CD4-positive, alpha-beta memory T cell (primary cell): ENCODE measurements at regions not wholly inside any gene's neighbourhood (a gene's known extent, or its start where the extent isn't known, plus 50 kb on each side); places are given as distances from the start of the nearest gene placed in this dataset.

Source experiments
- CTCF ChIA-PET: fragments of 350-600 bp; sonication (Branson Sonifier 250); formaldehyde crosslinking; loops from one replicate; lab custom pipeline; 2021; ENCODE audit warnings: inconsistent platforms; ENCODE audit not compliant: partially characterized antibody; lab: Charles Lee
- POLR2A ChIA-PET: fragments of 350-600 bp; sonication (Branson Sonifier 250); formaldehyde crosslinking; loops from one replicate; lab custom pipeline; 2021; ENCODE audit not compliant: partially characterized antibody; lab: Charles Lee
- DNase-seq, 5 donors: peaks; one replicate each; pipeline versions ENCODE4 v3.0.0 to v3.0.0-alpha.2; 2020 to 2022; ENCODE audit warnings: mixed read lengths in 1 of 5
- H3K27ac ChIP-seq: one replicate; pipeline ENCODE4 v1.7.0; 2013; ENCODE audit warnings: low read depth, low read length
- H3K27me3 ChIP-seq: 2 replicates; pipeline ENCODE4 v1.7.0; 2013; ENCODE audit warnings: mild to moderate bottlenecking, low read length, moderate library complexity; ENCODE audit not compliant: insufficient read depth
- H3K36me3 ChIP-seq: 2 replicates; pipeline ENCODE4 v1.7.0; 2013; ENCODE audit warnings: mild to moderate bottlenecking, low read length, moderate library complexity; ENCODE audit not compliant: insufficient read depth
- H3K4me1 ChIP-seq: 2 replicates; pipeline ENCODE4 v1.7.0; 2013; ENCODE audit warnings: mild to moderate bottlenecking, low read length, moderate library complexity; ENCODE audit not compliant: insufficient read depth
- H3K4me3 ChIP-seq, 2 donors: one replicate each; pipeline ENCODE4 v1.7.0; 2013; ENCODE audit warnings: low read length in 2 of 2, mild to moderate bottlenecking in 1 of 2
- H3K9me3 ChIP-seq, 2 donors: one replicate each; pipeline ENCODE4 v1.7.0; 2013; ENCODE audit warnings: low read length in 2 of 2, control low read depth in 1 of 2; ENCODE audit not compliant: control insufficient read depth in 1 of 2
- H3K27ac Mint-ChIP-seq, 7 donors: one replicate each; pipeline ENCODE4 v1.8.0; 2020 to 2021; ENCODE audit warnings: mixed read lengths in 7 of 7, mild to moderate bottlenecking in 6 of 7, inconsistent platforms in 3 of 7, moderate library complexity in 3 of 7
- H3K27me3 Mint-ChIP-seq, 2 donors: one replicate each; pipeline ENCODE4 v1.8.0; 2020 to 2021; ENCODE audit warnings: mixed read lengths in 2 of 2
- H3K36me3 Mint-ChIP-seq, 2 donors: one replicate each; pipeline ENCODE4 v1.8.0; 2020 to 2021; ENCODE audit warnings: mixed read lengths in 2 of 2, inconsistent platforms in 1 of 2, mild to moderate bottlenecking in 1 of 2
- H3K4me1 Mint-ChIP-seq, 4 donors: one replicate each; pipeline ENCODE4 v1.8.0; 2020 to 2021; ENCODE audit warnings: mixed read lengths in 4 of 4, mild to moderate bottlenecking in 1 of 4
- H3K4me3 Mint-ChIP-seq, 8 donors: one replicate each; pipeline ENCODE4 v1.8.0; 2020 to 2021; ENCODE audit warnings: mixed read lengths in 8 of 8, mild to moderate bottlenecking in 7 of 8, moderate library complexity in 6 of 8, inconsistent platforms in 3 of 8
- H3K9me3 Mint-ChIP-seq, 8 donors: one replicate each; pipeline ENCODE4 v1.8.0; 2020 to 2021; ENCODE audit warnings: mixed read lengths in 8 of 8, mild to moderate bottlenecking in 5 of 8, inconsistent platforms in 3 of 8, moderate library complexity in 1 of 8
- intact Hi-C: fragments of 100-400 bp; cut with micrococcal nuclease; formaldehyde crosslinking; loops from one replicate; pipeline ENCODE4 v1.15.1; 2023

DNA sequence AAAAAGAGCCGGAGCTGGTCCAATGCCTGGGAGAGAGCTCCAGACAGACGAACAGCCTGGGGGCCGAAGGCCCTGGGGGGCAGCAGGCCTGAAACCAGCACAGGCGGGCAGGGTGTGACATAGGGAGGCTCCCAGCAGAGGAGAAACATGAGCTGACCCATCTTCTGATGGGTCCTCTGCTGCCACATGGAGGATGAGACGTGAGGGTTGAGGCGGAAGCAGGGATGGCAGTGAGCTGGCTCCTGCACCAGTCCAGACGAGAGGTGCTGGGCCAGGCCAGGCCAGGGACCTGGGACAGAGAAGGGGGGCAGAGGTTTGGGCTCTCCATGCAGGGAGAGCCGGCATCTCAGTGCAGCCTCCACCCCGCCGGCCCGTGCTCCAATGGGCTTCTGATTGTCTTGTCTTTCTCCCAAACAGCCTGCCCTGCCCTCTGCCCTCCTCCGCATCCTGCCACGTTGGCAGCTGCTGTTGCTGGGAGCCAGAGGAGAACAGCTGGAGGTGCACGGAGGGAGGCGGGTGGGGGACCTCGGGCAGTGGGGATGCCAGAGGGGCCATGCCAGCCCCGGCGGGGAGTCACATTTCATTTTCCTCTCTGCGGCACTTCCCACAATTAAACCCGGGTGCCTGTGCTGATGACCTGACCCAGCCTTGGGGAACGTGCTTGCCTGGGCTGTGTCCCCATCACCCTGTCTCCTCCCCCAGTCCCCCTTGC lies 139.1 kb upstream of the GSE1 start:
- H3K27me3 Mint-ChIP-seq, result peaks cover 0 to 4% of the 10 kb centered on the region in 2 donors
- POLR2A ChIA-PET, result interaction anchor here (0.6 kb wide), 1 partner anchor 756 kb away, joined by 3 read pairs; no protein-coding TSS in a partner anchor

DNA sequence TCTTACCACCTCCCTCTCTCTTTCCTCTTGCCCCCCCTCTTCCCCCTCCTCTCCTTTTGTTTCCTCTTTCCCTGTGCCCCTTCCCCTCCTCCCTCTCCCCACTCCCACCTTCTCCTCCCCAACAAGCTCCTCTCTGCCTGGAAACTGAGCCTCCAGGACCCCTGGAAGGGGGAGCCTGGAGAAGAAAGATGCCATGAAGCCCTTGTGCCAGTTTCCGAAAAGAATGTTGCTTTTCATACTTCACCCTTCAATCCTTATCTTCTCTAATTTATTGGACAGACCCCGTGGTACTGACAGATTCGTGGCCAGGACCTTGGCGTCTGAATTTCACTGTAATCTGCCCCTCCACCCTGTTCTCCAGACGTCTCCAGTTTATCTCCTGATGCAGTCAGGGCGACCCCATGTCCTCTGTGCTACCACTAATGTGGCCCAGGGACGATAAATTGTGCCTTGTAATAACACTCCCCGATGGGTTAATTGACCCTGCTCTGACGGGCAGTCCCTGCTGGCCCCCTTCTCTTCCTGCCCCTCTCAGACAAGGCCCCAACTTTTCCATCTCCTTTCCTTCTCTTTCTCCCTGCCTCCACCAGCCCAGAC lies 138.4 kb upstream of the GSE1 start:
- CTCF ChIA-PET, result no interaction called here
- POLR2A ChIA-PET, result interaction anchor here (0.6 kb wide), 1 partner anchor 756 kb away, joined by 3 read pairs; no protein-coding TSS in a partner anchor
- no peaks in the 10 kb centered on the region for H3K27me3 ChIP-seq
- no peaks in the 10 kb centered on the region for H3K9me3 ChIP-seq
- Mint-ChIP-seq H3K27ac (peak overlapping the region in 1 of 7 donors; percentile 36), H3K36me3 (no peaks in the 10 kb centered on the region), H3K4me1 (no peaks in the 10 kb centered on the region), H3K9me3 (no peaks in the 10 kb centered on the region), H3K27me3 (peaks cover 0 to 4% of the 10 kb centered on the region in 2 donors), H3K4me3 (no peak overlapping the region)
- no peak overlapping the region for H3K4me3 ChIP-seq
- no peaks in the 10 kb centered on the region for H3K36me3 ChIP-seq
- intact Hi-C loops, result no loop called here
- no peaks in the 10 kb centered on the region for H3K4me1 ChIP-seq
- H3K27ac ChIP-seq, result no peak overlapping the region
- DNase-seq, result no peak

More for the DNA sequence above, 139.1 kb upstream of the GSE1 start:
- intact Hi-C loops, result no loop called here
- CTCF ChIA-PET, result no interaction called here
- Mint-ChIP-seq H3K4me1 (no peaks in the 10 kb centered on the region), H3K4me3 (no peak overlapping the region), H3K27ac (no peak overlapping the region), H3K9me3 (no peaks in the 10 kb centered on the region), H3K36me3 (no peaks in the 10 kb centered on the region)
- DNase-seq, result no peak
- no peak overlapping the region for H3K27ac ChIP-seq
- no peaks in the 10 kb centered on the region for H3K36me3 ChIP-seq
- no peaks in the 10 kb centered on the region for H3K4me1 ChIP-seq
- H3K4me3 ChIP-seq, result no peak overlapping the region
- no peaks in the 10 kb centered on the region for H3K9me3 ChIP-seq
- H3K27me3 ChIP-seq, result no peaks in the 10 kb centered on the region

DNA sequence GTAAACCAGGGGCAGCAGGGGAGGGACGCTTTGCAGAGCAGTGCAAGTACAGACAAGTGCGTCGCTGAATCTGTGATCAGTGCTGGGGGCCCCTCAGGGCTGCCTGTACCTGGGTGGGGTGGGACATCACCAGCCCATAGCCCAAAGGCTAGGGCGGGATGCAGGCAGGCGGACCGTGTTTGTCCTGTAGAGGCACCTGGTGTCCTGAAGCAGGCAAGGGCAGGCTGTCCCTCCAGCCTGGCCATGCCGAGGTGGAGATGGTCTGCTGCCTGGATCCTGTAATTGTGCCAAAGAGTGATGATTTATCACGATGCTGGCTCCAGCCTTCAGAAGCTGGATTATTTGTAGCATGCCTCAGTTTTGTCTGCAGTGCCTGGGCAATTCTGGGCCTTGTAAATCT lies 137.9 kb upstream of the GSE1 start:
- no peak for DNase-seq
- peak overlapping the region in 1 of 7 donors; percentile 36 for H3K27ac Mint-ChIP-seq
- H3K9me3 Mint-ChIP-seq, result no peaks in the 10 kb centered on the region
- Histone ChIP-seq H3K36me3 (no peaks in the 10 kb centered on the region), H3K4me3 (no peak overlapping the region), H3K4me1 (no peaks in the 10 kb centered on the region), H3K27me3 (no peaks in the 10 kb centered on the region), H3K9me3 (no peaks in the 10 kb centered on the region), H3K27ac (no peak overlapping the region)
- ChIA-PET CTCF (no interaction called here), POLR2A (no interaction called here)
- H3K27me3 Mint-ChIP-seq, result peaks cover 0 to 4% of the 10 kb centered on the region in 2 donors
- intact Hi-C loops, result no loop called here
- H3K4me1 Mint-ChIP-seq, result no peaks in the 10 kb centered on the region
- H3K4me3 Mint-ChIP-seq, result no peak overlapping the region
- H3K36me3 Mint-ChIP-seq, result no peaks in the 10 kb centered on the region

DNA sequence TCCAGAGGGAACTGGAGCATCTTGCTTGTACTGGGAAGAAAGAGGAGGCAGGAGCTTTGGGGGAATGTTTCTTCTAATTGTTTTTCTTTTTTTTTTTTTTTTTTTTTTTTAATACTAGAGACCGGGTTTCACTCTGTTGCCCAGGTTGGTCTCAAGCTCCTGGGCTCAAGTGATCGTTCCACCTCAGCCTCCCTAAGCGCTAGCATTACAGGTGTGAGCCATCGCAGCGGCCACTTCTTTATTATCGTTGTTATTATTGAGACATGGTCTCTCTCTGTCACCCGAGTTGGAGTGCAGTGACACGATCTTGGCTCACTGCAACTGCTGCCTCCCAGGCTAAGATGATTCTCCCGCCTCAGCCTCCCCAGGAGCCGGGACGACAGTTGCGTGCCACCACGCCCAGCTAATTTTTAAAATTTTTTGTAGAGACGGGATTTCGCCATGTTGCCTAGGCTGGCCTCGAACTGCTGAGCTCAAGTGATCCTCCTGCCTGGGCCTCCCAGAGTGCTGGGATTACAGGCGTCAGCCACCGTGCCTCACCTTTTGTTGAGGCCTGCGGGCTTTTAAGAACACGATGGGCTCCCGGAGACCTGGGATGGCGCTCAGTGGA lies 137.3 kb upstream of the GSE1 start:
- no peak overlapping the region for H3K27ac Mint-ChIP-seq
- H3K27me3 Mint-ChIP-seq, result peaks cover 0 to 4% of the 10 kb centered on the region in 2 donors
- H3K4me1 Mint-ChIP-seq, result no peaks in the 10 kb centered on the region
- Histone ChIP-seq H3K4me1 (no peaks in the 10 kb centered on the region), H3K36me3 (no peaks in the 10 kb centered on the region), H3K27me3 (no peaks in the 10 kb centered on the region), H3K9me3 (no peaks in the 10 kb centered on the region), H3K27ac (no peak overlapping the region), H3K4me3 (no peak overlapping the region)
- no peaks in the 10 kb centered on the region for H3K9me3 Mint-ChIP-seq
- intact Hi-C loops, result no loop called here
- no peak overlapping the region for H3K4me3 Mint-ChIP-seq
- H3K36me3 Mint-ChIP-seq, result no peaks in the 10 kb centered on the region
- CTCF ChIA-PET, result no interaction called here
- POLR2A ChIA-PET, result no interaction called here
- no peak for DNase-seq

DNA sequence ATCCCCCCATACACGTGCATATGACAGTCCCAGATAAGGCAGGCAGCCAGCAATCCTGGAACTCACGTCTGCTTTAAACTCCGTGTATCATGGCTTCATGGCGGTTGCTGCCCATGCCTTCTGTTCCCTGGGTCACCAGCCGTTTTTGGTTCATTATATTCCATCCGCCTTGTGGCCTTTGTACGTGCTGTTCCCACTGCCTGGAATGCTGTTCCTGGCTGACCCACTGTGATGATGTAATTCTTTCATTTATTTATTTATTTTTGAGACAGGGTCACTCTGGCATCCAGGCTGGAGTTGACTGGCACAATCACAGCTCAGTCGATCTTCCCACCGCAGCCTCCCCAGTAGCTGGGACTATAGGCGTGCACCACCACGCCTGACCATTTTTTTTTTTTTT lies 136.7 kb upstream of the GSE1 start:
- no peak for DNase-seq
- no peaks in the 10 kb centered on the region for H3K36me3 Mint-ChIP-seq
- H3K27me3 Mint-ChIP-seq, result peaks cover 0 to 4% of the 10 kb centered on the region in 2 donors
- Histone ChIP-seq H3K4me3 (no peak overlapping the region), H3K4me1 (no peaks in the 10 kb centered on the region), H3K36me3 (no peaks in the 10 kb centered on the region), H3K27me3 (no peaks in the 10 kb centered on the region), H3K27ac (no peak overlapping the region), H3K9me3 (no peaks in the 10 kb centered on the region)
- no peak overlapping the region for H3K4me3 Mint-ChIP-seq
- CTCF ChIA-PET, result interaction anchor here (1.2 kb wide), 1 partner anchor 134 kb away, joined by 6 read pairs; no protein-coding TSS in a partner anchor
- H3K27ac Mint-ChIP-seq, result no peak overlapping the region
- no peaks in the 10 kb centered on the region for H3K4me1 Mint-ChIP-seq
- POLR2A ChIA-PET, result no interaction called here
- intact Hi-C loops, result no loop called here
- no peaks in the 10 kb centered on the region for H3K9me3 Mint-ChIP-seq

DNA sequence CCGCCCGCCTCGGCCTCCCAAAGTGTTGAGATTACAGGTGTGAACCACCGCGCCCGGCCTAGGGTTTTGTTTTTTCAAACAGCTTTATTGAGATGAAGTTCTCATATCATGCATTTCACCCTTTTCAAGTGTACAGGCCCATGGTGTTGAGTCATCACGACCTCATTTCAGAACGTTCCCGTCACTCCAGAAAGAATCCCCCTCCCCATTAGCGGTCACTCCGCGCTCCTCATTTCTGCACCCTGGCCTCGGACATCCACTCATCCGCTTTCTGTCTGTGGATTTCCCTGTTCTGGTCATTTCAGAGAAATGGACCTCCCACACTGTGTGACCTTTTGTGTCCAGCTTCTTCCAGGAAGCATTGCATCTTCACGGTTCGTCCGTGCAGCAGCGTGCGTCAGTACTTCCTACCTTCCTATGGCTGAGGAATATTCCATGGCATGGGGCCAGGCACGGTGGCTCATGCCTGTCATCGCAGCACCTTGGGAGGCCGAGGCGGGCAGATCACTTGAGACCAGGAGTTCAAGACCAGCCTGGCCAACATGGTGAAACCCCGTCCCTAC lies 135.2 kb upstream of the GSE1 start:
- Mint-ChIP-seq H3K27ac (no peak overlapping the region), H3K36me3 (no peaks in the 10 kb centered on the region), H3K27me3 (peaks cover 0 to 3% of the 10 kb centered on the region in 2 donors), H3K4me3 (no peak overlapping the region), H3K9me3 (no peaks in the 10 kb centered on the region), H3K4me1 (no peaks in the 10 kb centered on the region)
- DNase-seq, result no peak
- Histone ChIP-seq H3K36me3 (no peaks in the 10 kb centered on the region), H3K27me3 (no peaks in the 10 kb centered on the region), H3K9me3 (no peaks in the 10 kb centered on the region), H3K4me3 (no peak overlapping the region), H3K27ac (no peak overlapping the region), H3K4me1 (no peaks in the 10 kb centered on the region)
- POLR2A ChIA-PET, result no interaction called here
- CTCF ChIA-PET, result interaction anchor here (1.2 to 1.4 kb wide), 3 partner anchors 9 to 139 kb away, joined by 4 to 6 read pairs (median 5); no protein-coding TSS in a partner anchor
- intact Hi-C loops, result no loop called here
